Ascending aorta (tissue), 2 donors: ENCODE measurements at regions not wholly inside any gene's neighbourhood (a gene's known extent, or its start where the extent isn't known, plus 50 kb on each side); places are given as distances from the start of the nearest gene placed in this dataset.

Experiments used
- DNase-seq, 2 donors: peaks; one replicate each; pipeline ENCODE4 v3.0.0-alpha.2; 2019; ENCODE audit warnings: low spot score in 2 of 2
- H3K27ac ChIP-seq, 2 donors: fragments of 200-600 bp; sonication (generic); one replicate each; pipeline ENCODE4 v1.5.1; 2016 to 2017; ENCODE audit warnings: mild to moderate bottlenecking in 1 of 2
- H3K27me3 ChIP-seq: fragments of 200-600 bp; sonication (generic); one replicate; pipeline ENCODE4 v1.5.1; 2017
- H3K36me3 ChIP-seq, 2 donors: fragments of 200-600 bp; sonication (generic); one replicate each; pipeline ENCODE4 v1.5.1; 2016
- H3K4me1 ChIP-seq, 2 donors: fragments of 200-600 bp; sonication (generic); one replicate each; pipeline ENCODE4 v1.5.1; 2016 to 2017; ENCODE audit warnings: mild to moderate bottlenecking in 1 of 2
- H3K4me3 ChIP-seq, 2 donors: fragments of 200-600 bp; sonication (generic); one replicate each; pipeline ENCODE4 v1.5.1; 2016 to 2017; ENCODE audit warnings: mild to moderate bottlenecking in 1 of 2
- H3K9me3 ChIP-seq, 2 donors: fragments of 200-600 bp; sonication (generic); one replicate each; pipeline ENCODE4 v1.5.1; 2016
- CTCF ChIP-seq, 3 experiments: fragments of 200-600 bp in 2 of 3; fragments of 450-650 bp in 1 of 3; sonication (generic) in 2 of 3; IDR thresholded peaks; one replicate each; pipeline ENCODE4 v1.5.1; 2016 to 2019; ENCODE audit warnings: antibody characterized with exemption in 3 of 3, mild to moderate bottlenecking in 1 of 3, moderate library complexity in 1 of 3
- intact Hi-C: fragments of 100-400 bp; cut with DNase I; formaldehyde crosslinking; loops from one replicate; pipeline ENCODE4 v1.15.1; 2023

GRCh38 chr1:34405266-34405959 lies 228.7 kb downstream of the C1orf94 start:
- Histone ChIP-seq H3K4me3 (no peak overlapping the region), H3K27me3 (no peaks in the 10 kb centered on the region), H3K36me3 (no peaks in the 10 kb centered on the region), H3K27ac (no peak overlapping the region), H3K4me1 (no peaks in the 10 kb centered on the region), H3K9me3 (no peaks in the 10 kb centered on the region)
- intact Hi-C loops: no loop called here
- no peak for TF ChIP-seq CTCF (IDR thresholded peaks at IDR 0.05)
- no peak for DNase-seq

GRCh38 chr1:34406377-34406776 lies 229.7 kb downstream of the C1orf94 start:
- TF ChIP-seq CTCF (IDR thresholded peaks at IDR 0.05): no peak
- no peak overlapping the region for H3K4me3 ChIP-seq
- H3K9me3 ChIP-seq: no peaks in the 10 kb centered on the region
- no peaks in the 10 kb centered on the region for H3K27me3 ChIP-seq
- no peak for DNase-seq
- intact Hi-C loops: no loop called here
- H3K27ac ChIP-seq: no peak overlapping the region
- H3K4me1 ChIP-seq: no peaks in the 10 kb centered on the region
- no peaks in the 10 kb centered on the region for H3K36me3 ChIP-seq

- DNase-seq: no peak
- intact Hi-C loops: no loop called here
- H3K27ac ChIP-seq: no peak overlapping the region
- no peaks in the 10 kb centered on the region for H3K9me3 ChIP-seq
- no peaks in the 10 kb centered on the region for H3K4me1 ChIP-seq
- no peak overlapping the region for H3K4me3 ChIP-seq
- H3K27me3 ChIP-seq: no peaks in the 10 kb centered on the region
- TF ChIP-seq CTCF (IDR thresholded peaks at IDR 0.05): no peak
- H3K36me3 ChIP-seq: no peaks in the 10 kb centered on the region
Measured at GRCh38 chr1:34406833-34407539, 230.3 kb downstream of the C1orf94 start.

GRCh38 chr1:34408011-34408410 lies 231.3 kb downstream of the C1orf94 start:
- H3K27me3 ChIP-seq: no peaks in the 10 kb centered on the region
- H3K27ac ChIP-seq: no peak overlapping the region
- H3K36me3 ChIP-seq: no peaks in the 10 kb centered on the region
- H3K4me3 ChIP-seq: no peak overlapping the region
- H3K9me3 ChIP-seq: no peaks in the 10 kb centered on the region
- no peak for DNase-seq
- H3K4me1 ChIP-seq: no peaks in the 10 kb centered on the region
- no peak for TF ChIP-seq CTCF (IDR thresholded peaks at IDR 0.05)
- intact Hi-C loops: no loop called here

GRCh38 chr1:34409689-34410229 lies 233.1 kb downstream of the C1orf94 start:
- intact Hi-C loops: no loop called here
- no peak for DNase-seq
- Histone ChIP-seq H3K4me3 (no peak overlapping the region), H3K36me3 (no peaks in the 10 kb centered on the region), H3K4me1 (no peaks in the 10 kb centered on the region), H3K9me3 (no peaks in the 10 kb centered on the region), H3K27me3 (no peaks in the 10 kb centered on the region), H3K27ac (no peak overlapping the region)
- no peak for TF ChIP-seq CTCF (IDR thresholded peaks at IDR 0.05)
